Adrenal gland (tissue), 9 donors: ENCODE measurements at regions not wholly inside any gene's neighbourhood (a gene's known extent, or its start where the extent isn't known, plus 50 kb on each side); places are given as distances from the start of the nearest gene placed in this dataset.

Experiments
- DNase-seq, 7 donors: peaks; one replicate each; pipeline ENCODE4 v3.0.0-alpha.2; 2019 to 2020
- H3K27ac ChIP-seq, 5 donors: fragments of 200-600 bp; sonication (generic) in 4 of 5; 1 replicate in 3 of 5; 2 replicates in 2 of 5; pipeline versions ENCODE4 v1.5.1 to v1.8.0; 2016 to 2020; ENCODE audit warnings: mild to moderate bottlenecking in 1 of 5
- H3K27me3 ChIP-seq: fragments of 200-600 bp; 2 replicates; pipeline ENCODE4 v1.8.0; 2021
- H3K36me3 ChIP-seq, 2 donors: fragments of 200-600 bp; replicated peaks in 1 of 2; 1 replicate in 1 of 2; 2 replicates in 1 of 2; pipeline versions ENCODE4 v1.5.1 to v1.8.0; 2018 to 2022
- H3K4me1 ChIP-seq, 2 donors: fragments of 200-600 bp; replicated peaks in 1 of 2; 1 replicate in 1 of 2; 2 replicates in 1 of 2; pipeline versions ENCODE4 v1.5.1 to v1.8.0; 2018 to 2021
- H3K4me3 ChIP-seq, 4 donors: fragments of 200-600 bp; sonication (generic) in 3 of 4; one replicate each; pipeline ENCODE4 v1.5.1; 2016 to 2018
- H3K9me3 ChIP-seq, 3 donors: fragments of 200-600 bp; sonication (generic) in 1 of 3; replicated peaks in 1 of 3; 1 replicate in 2 of 3; 2 replicates in 1 of 3; pipeline versions ENCODE4 v1.5.1 to v1.8.0; 2016 to 2021
- CTCF ChIP-seq, 6 experiments: fragments of 450-650 bp in 4 of 6; fragments of 200-600 bp in 2 of 6; sonication (generic) in 1 of 6; IDR thresholded peaks; 1 replicate in 5 of 6; 2 replicates in 1 of 6; pipeline versions ENCODE4 v1.5.1 to v1.8.0; 2016 to 2021; ENCODE audit warnings: antibody characterized with exemption in 6 of 6, mild to moderate bottlenecking in 2 of 6, moderate library complexity in 1 of 6
- POLR2A ChIP-seq, 2 donors: fragments of 450-650 bp; IDR thresholded peaks; one replicate each; pipeline ENCODE4 v1.6.1; 2017; ENCODE audit warnings: antibody characterized with exemption in 2 of 2, mild to moderate bottlenecking in 2 of 2, moderate library complexity in 1 of 2
- whole genome bisulfite sequencing, 4 donors: extraction: QIAGEN DNeasy Blood & Tissue Kit in 2 of 4; methylation state at CpG; one replicate each; pipeline versions ENCODE4 v1.1.5 to v1.1.7; 2013 to 2017; 5-methylcytosine and 5-hydroxymethylcytosine counted together
- intact Hi-C, 2 donors: fragments of 100-400 bp; cut with DNase I; formaldehyde crosslinking; loops; one replicate each; pipeline versions ENCODE4 v1.14.1 to v1.15.0; 2022 to 2023
- donor health status: healthy with polysubstance abuse.
- donor health status: Bipolar disorder and iron deficiency.
- donor health status: DM: yes; HTN: yes; CAD: no.
- donor health status: DM: no; HTN: no; CAD: no.
- donor health status: DM: no; HTN: no; CAD: no.

GRCh38 chr7:140232957-140233917 lies 56.5 kb upstream of the KDM7A start:
- Histone ChIP-seq H3K9me3 (no peaks in the 10 kb centered on the region), H3K27me3 (peaks cover 5% of the 10 kb centered on the region), H3K27ac (no peak overlapping the region), H3K36me3 (no peaks in the 10 kb centered on the region), H3K4me3 (no peak overlapping the region), H3K4me1 (peaks cover 9 to 26% of the 10 kb centered on the region in 2 donors)
- 69 to 74% (median 72%) methylated on average over 6 of the region's 6 CpGs for WGBS, 4 donors
- no peak for DNase-seq
- intact Hi-C loops = no loop called here
- TF ChIP-seq CTCF (IDR thresholded peaks at IDR 0.05) = no peak
- no peak for TF ChIP-seq POLR2A (IDR thresholded peaks at IDR 0.05)

- intact Hi-C loops = no loop called here
- DNase-seq = no peak
- peak overlapping the region in 1 of 4 donors; percentile 43 for H3K4me3 ChIP-seq
- TF ChIP-seq CTCF (IDR thresholded peaks at IDR 0.05) (no peak), POLR2A (IDR thresholded peaks at IDR 0.05) (no peak)
- H3K27me3 ChIP-seq = peaks cover 5% of the 10 kb centered on the region
- peaks cover 9 to 26% of the 10 kb centered on the region in 2 donors for H3K4me1 ChIP-seq
- H3K27ac ChIP-seq = no peak overlapping the region
- WGBS, 4 donors = 29 to 54% (median 48%) methylated on average over 13 of the region's 13 CpGs
- no peaks in the 10 kb centered on the region for H3K9me3 ChIP-seq
- no peaks in the 10 kb centered on the region for H3K36me3 ChIP-seq
Observed at GRCh38 chr7:140231771-140232491, 55.1 kb upstream of the KDM7A start.

GRCh38 chr7:140230861-140231770 lies 54.3 kb upstream of the KDM7A start:
- no peaks in the 10 kb centered on the region for H3K36me3 ChIP-seq
- H3K27ac ChIP-seq = no peak overlapping the region
- intact Hi-C loops = no loop called here
- peak overlapping the region in 2 of 4 donors; percentile 19 to 43 for H3K4me3 ChIP-seq
- TF ChIP-seq CTCF (IDR thresholded peaks at IDR 0.05) = no peak
- no peak for TF ChIP-seq POLR2A (IDR thresholded peaks at IDR 0.05)
- 2 to 3% (median 2%) methylated on average over 25 to 59 of the region's 59 CpGs for WGBS, 4 donors
- H3K4me1 ChIP-seq = peaks cover 9 to 26% of the 10 kb centered on the region in 2 donors
- peaks cover 5% of the 10 kb centered on the region for H3K27me3 ChIP-seq
- no peaks in the 10 kb centered on the region for H3K9me3 ChIP-seq
- peak in 6 of 7 donors; percentile 16 to 55 (median 26) for DNase-seq
